ENCODE measurements at regions not wholly inside any gene's neighbourhood (a gene's known extent, or its start where the extent isn't known, plus 50 kb on each side); places are given as distances from the start of the nearest gene placed in this dataset.

GRCh38 chr2:66031236-66031635 is 403.7 kb upstream of the MEIS1 start:
- no peak for TF ChIP-seq POLR2A (IDR thresholded peaks at IDR 0.05)
- TF ChIP-seq CTCF (IDR thresholded peaks at IDR 0.05 in 4 of 5, conservative IDR thresholded peaks at IDR 0.05 in 1 of 5) = no peak
